Peyer's patch (tissue), 4 donors: ENCODE measurements at regions not wholly inside any gene's neighbourhood (a gene's known extent, or its start where the extent isn't known, plus 50 kb on each side); places are given as distances from the start of the nearest gene placed in this dataset.

ENCODE experiments used
- POLR2A ChIP-seq, 2 donors: fragments of 450-650 bp; IDR thresholded peaks; one replicate each; pipeline ENCODE4 v1.5.1; 2017; ENCODE audit warnings: antibody characterized with exemption in 2 of 2, mild to moderate bottlenecking in 2 of 2, moderate library complexity in 2 of 2
- TF ChIP-seq, protein P1 (sequence below), 6 experiments: fragments of 450-650 bp in 4 of 6; fragments of 200-600 bp in 2 of 6; sonication (generic) in 1 of 6; IDR thresholded peaks; one replicate each; pipeline ENCODE4 v1.5.1; 2017 to 2019; ENCODE audit warnings: antibody characterized with exemption in 6 of 6, mild to moderate bottlenecking in 3 of 6, moderate library complexity in 1 of 6

DNA sequence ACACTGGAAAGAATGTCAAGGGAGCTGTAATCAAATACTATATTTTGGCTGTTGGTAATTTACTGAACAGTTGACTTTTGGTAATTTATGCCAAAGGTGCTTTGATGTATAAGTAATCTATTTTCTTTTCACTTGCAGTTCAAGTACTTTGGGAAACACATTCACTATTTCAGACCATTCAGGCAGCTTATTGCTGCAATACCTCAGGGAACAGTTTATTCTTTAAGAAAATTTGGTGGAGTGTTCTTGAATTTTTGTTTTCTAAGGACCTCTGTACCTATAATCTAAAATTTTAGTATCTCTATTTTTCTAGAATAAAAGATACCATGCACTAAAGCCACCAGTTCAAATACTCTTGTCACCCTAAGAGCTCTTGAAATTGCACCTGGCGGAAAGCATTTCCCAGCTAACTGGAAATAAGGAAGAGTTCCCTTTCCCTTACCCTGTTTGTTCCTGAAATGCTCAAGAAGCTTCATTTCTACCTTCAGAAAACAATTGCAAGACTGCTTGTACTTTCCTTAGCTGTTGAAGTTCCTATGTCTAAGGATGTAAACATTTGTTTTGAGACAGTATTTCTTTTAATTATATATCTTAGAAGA, 633.5 kb upstream of the FAT1 start:
- TF ChIP-seq POLR2A (IDR thresholded peaks at IDR 0.05), result no peak
- TF ChIP-seq, protein P1, sequence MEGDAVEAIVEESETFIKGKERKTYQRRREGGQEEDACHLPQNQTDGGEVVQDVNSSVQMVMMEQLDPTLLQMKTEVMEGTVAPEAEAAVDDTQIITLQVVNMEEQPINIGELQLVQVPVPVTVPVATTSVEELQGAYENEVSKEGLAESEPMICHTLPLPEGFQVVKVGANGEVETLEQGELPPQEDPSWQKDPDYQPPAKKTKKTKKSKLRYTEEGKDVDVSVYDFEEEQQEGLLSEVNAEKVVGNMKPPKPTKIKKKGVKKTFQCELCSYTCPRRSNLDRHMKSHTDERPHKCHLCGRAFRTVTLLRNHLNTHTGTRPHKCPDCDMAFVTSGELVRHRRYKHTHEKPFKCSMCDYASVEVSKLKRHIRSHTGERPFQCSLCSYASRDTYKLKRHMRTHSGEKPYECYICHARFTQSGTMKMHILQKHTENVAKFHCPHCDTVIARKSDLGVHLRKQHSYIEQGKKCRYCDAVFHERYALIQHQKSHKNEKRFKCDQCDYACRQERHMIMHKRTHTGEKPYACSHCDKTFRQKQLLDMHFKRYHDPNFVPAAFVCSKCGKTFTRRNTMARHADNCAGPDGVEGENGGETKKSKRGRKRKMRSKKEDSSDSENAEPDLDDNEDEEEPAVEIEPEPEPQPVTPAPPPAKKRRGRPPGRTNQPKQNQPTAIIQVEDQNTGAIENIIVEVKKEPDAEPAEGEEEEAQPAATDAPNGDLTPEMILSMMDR (IDR thresholded peaks at IDR 0.05), result no peak
